CD4-positive, CD25-positive, alpha-beta regulatory T cell (primary cell): ENCODE measurements at regions not wholly inside any gene's neighbourhood (a gene's known extent, or its start where the extent isn't known, plus 50 kb on each side); places are given as distances from the start of the nearest gene placed in this dataset.

Experiments used
- ATAC-seq, 2 donors: fragments of 150-1000 bp; cut with Tn5 transposase; one replicate each; pipeline ENCODE4 v1.10.0; 2021; ENCODE audit warnings: low read depth in 2 of 2, moderate number of reproducible peaks in 2 of 2, moderate library complexity in 1 of 2
- DNase-seq, 3 donors: peaks; one replicate each; pipeline versions ENCODE4 v3.0.0 to v3.0.0-alpha.2; 2012 to 2022; ENCODE audit warnings: mixed read lengths in 1 of 3
- H3K27ac ChIP-seq: one replicate; pipeline ENCODE4 v1.7.0; 2013; ENCODE audit warnings: mild to moderate bottlenecking, low read length; ENCODE audit not compliant: insufficient read depth, poor library complexity, severe bottlenecking
- H3K27me3 ChIP-seq: one replicate; pipeline ENCODE4 v1.7.0; 2013; ENCODE audit warnings: low read length; ENCODE audit not compliant: control insufficient read depth, insufficient read depth
- H3K36me3 ChIP-seq: one replicate; pipeline ENCODE4 v1.7.0; 2013; ENCODE audit warnings: mild to moderate bottlenecking, low read length, moderate library complexity; ENCODE audit not compliant: control insufficient read depth, insufficient read depth
- H3K4me1 ChIP-seq: 2 replicates; pipeline ENCODE4 v1.7.0; 2013; ENCODE audit warnings: mild to moderate bottlenecking, low read length; ENCODE audit not compliant: insufficient read depth, control insufficient read depth, poor library complexity, severe bottlenecking
- H3K4me3 ChIP-seq: one replicate; pipeline ENCODE4 v1.7.0; 2013; ENCODE audit warnings: low read depth, mild to moderate bottlenecking, low read length, moderate library complexity
- H3K9me3 ChIP-seq, 2 experiments: 1 replicate in 1 of 2; 2 replicates in 1 of 2; pipeline ENCODE4 v1.7.0; 2013; ENCODE audit warnings: low read length in 2 of 2, mild to moderate bottlenecking in 1 of 2, moderate library complexity in 1 of 2; ENCODE audit not compliant: control insufficient read depth in 2 of 2
- H3K27ac Mint-ChIP-seq, 3 donors: one replicate each; pipeline ENCODE4 v1.8.0; 2020 to 2022; ENCODE audit warnings: mild to moderate bottlenecking in 3 of 3, mixed read lengths in 3 of 3, moderate library complexity in 2 of 3
- H3K27me3 Mint-ChIP-seq: one replicate; pipeline ENCODE4 v1.8.0; 2022; ENCODE audit warnings: mild to moderate bottlenecking, mixed read lengths
- H3K36me3 Mint-ChIP-seq: one replicate; pipeline ENCODE4 v1.8.0; 2020; ENCODE audit warnings: mixed read lengths
- H3K4me1 Mint-ChIP-seq, 4 donors: one replicate each; pipeline ENCODE4 v1.8.0; 2020 to 2022; ENCODE audit warnings: mixed read lengths in 4 of 4, mild to moderate bottlenecking in 1 of 4
- H3K4me3 Mint-ChIP-seq, 4 donors: one replicate each; pipeline ENCODE4 v1.8.0; 2020 to 2022; ENCODE audit warnings: mild to moderate bottlenecking in 4 of 4, mixed read lengths in 4 of 4, moderate library complexity in 3 of 4
- H3K9me3 Mint-ChIP-seq, 7 donors: one replicate each; pipeline ENCODE4 v1.8.0; 2020 to 2022; ENCODE audit warnings: mixed read lengths in 7 of 7, mild to moderate bottlenecking in 3 of 7, moderate library complexity in 2 of 7

GRCh38 chr5:107112216-107112615, 558.5 kb downstream of the EFNA5 start:
- no peak for ATAC-seq
- no peak overlapping the region for H3K27ac Mint-ChIP-seq

GRCh38 chr5:107104040-107104995, 566.4 kb downstream of the EFNA5 start:
- no peaks in the 10 kb centered on the region for H3K27me3 Mint-ChIP-seq
- H3K4me1 ChIP-seq, result no peaks in the 10 kb centered on the region
- no peak overlapping the region for H3K4me3 Mint-ChIP-seq
- ATAC-seq, result no peak
- no peaks in the 10 kb centered on the region for H3K27me3 ChIP-seq
- no peaks in the 10 kb centered on the region for H3K36me3 ChIP-seq
- H3K27ac Mint-ChIP-seq, result no peak overlapping the region
- no peak overlapping the region for H3K4me3 ChIP-seq
- H3K27ac ChIP-seq, result no peak overlapping the region
- no peaks in the 10 kb centered on the region for H3K36me3 Mint-ChIP-seq
- peaks cover 0 to 3% (median 0%) of the 10 kb centered on the region in 7 donors for H3K9me3 Mint-ChIP-seq
- H3K4me1 Mint-ChIP-seq, result no peaks in the 10 kb centered on the region
- no peak for DNase-seq
- no peaks in the 10 kb centered on the region for H3K9me3 ChIP-seq

More at GRCh38 chr5:107112216-107112615, 558.5 kb downstream of the EFNA5 start:
- H3K4me1 Mint-ChIP-seq, result peaks cover 0 to 5% (median 0%) of the 10 kb centered on the region in 4 donors
- DNase-seq, result no peak
- no peaks in the 10 kb centered on the region for H3K9me3 ChIP-seq
- H3K4me3 ChIP-seq, result no peak overlapping the region
- H3K4me3 Mint-ChIP-seq, result no peak overlapping the region
- H3K27me3 ChIP-seq, result no peaks in the 10 kb centered on the region
- H3K4me1 ChIP-seq, result no peaks in the 10 kb centered on the region
- no peak overlapping the region for H3K27ac ChIP-seq
- peaks cover 2 to 21% (median 7%) of the 10 kb centered on the region in 7 donors for H3K9me3 Mint-ChIP-seq
- H3K27me3 Mint-ChIP-seq, result no peaks in the 10 kb centered on the region
- H3K36me3 Mint-ChIP-seq, result no peaks in the 10 kb centered on the region
- H3K36me3 ChIP-seq, result no peaks in the 10 kb centered on the region

- no peak for DNase-seq
- no peaks in the 10 kb centered on the region for H3K9me3 ChIP-seq
- H3K36me3 Mint-ChIP-seq, result no peaks in the 10 kb centered on the region
Observed at GRCh38 chr5:107103522-107103921, 567.2 kb downstream of the EFNA5 start.

GRCh38 chr5:107100121-107100520, 570.6 kb downstream of the EFNA5 start:
- H3K27ac ChIP-seq, result no peak overlapping the region
- H3K4me1 Mint-ChIP-seq, result no peaks in the 10 kb centered on the region
- H3K4me3 ChIP-seq, result no peak overlapping the region
- H3K36me3 ChIP-seq, result no peaks in the 10 kb centered on the region
- no peak overlapping the region for H3K4me3 Mint-ChIP-seq
- H3K27me3 Mint-ChIP-seq, result no peaks in the 10 kb centered on the region
- no peaks in the 10 kb centered on the region for H3K4me1 ChIP-seq
- ATAC-seq (no peak), DNase-seq (no peak)
- H3K27ac Mint-ChIP-seq, result no peak overlapping the region
- no peaks in the 10 kb centered on the region for H3K27me3 ChIP-seq
- H3K36me3 Mint-ChIP-seq, result no peaks in the 10 kb centered on the region
- H3K9me3 Mint-ChIP-seq, result peaks cover 0 to 12% (median 1%) of the 10 kb centered on the region in 7 donors
- H3K9me3 ChIP-seq, result no peaks in the 10 kb centered on the region

More at GRCh38 chr5:107103522-107103921, 567.2 kb downstream of the EFNA5 start:
- H3K27me3 ChIP-seq, result no peaks in the 10 kb centered on the region
- Mint-ChIP-seq H3K27ac (no peak overlapping the region), H3K27me3 (no peaks in the 10 kb centered on the region), H3K4me1 (no peaks in the 10 kb centered on the region), H3K9me3 (peaks cover 0 to 7% (median under 1%) of the 10 kb centered on the region in 7 donors), H3K4me3 (no peak overlapping the region)
- no peak overlapping the region for H3K27ac ChIP-seq
- no peak for ATAC-seq
- no peaks in the 10 kb centered on the region for H3K4me1 ChIP-seq
- H3K4me3 ChIP-seq, result no peak overlapping the region
- H3K36me3 ChIP-seq, result no peaks in the 10 kb centered on the region

- H3K27ac Mint-ChIP-seq, result no peak overlapping the region
- H3K4me1 Mint-ChIP-seq, result no peaks in the 10 kb centered on the region
- Histone ChIP-seq H3K36me3 (no peaks in the 10 kb centered on the region), H3K4me3 (no peak overlapping the region), H3K27ac (no peak overlapping the region), H3K9me3 (no peaks in the 10 kb centered on the region), H3K27me3 (no peaks in the 10 kb centered on the region), H3K4me1 (no peaks in the 10 kb centered on the region)
- no peak for ATAC-seq
- no peak for DNase-seq
- H3K27me3 Mint-ChIP-seq, result no peaks in the 10 kb centered on the region
- H3K4me3 Mint-ChIP-seq, result no peak overlapping the region
- no peaks in the 10 kb centered on the region for H3K36me3 Mint-ChIP-seq
- peaks cover 0 to 12% (median 1%) of the 10 kb centered on the region in 7 donors for H3K9me3 Mint-ChIP-seq
Observed at GRCh38 chr5:107099506-107099905, 571.2 kb downstream of the EFNA5 start.

- no peaks in the 10 kb centered on the region for H3K4me1 Mint-ChIP-seq
- Histone ChIP-seq H3K9me3 (no peaks in the 10 kb centered on the region), H3K27ac (no peak overlapping the region), H3K4me3 (no peak overlapping the region), H3K4me1 (no peaks in the 10 kb centered on the region), H3K36me3 (no peaks in the 10 kb centered on the region), H3K27me3 (no peaks in the 10 kb centered on the region)
- H3K36me3 Mint-ChIP-seq, result no peaks in the 10 kb centered on the region
- ATAC-seq (no peak), DNase-seq (no peak)
- H3K27ac Mint-ChIP-seq, result no peak overlapping the region
- H3K9me3 Mint-ChIP-seq, result peaks cover 0 to 13% (median 1%) of the 10 kb centered on the region in 7 donors
- H3K4me3 Mint-ChIP-seq, result no peak overlapping the region
- no peaks in the 10 kb centered on the region for H3K27me3 Mint-ChIP-seq
Observed at GRCh38 chr5:107092695-107093094, 578.0 kb downstream of the EFNA5 start.

GRCh38 chr5:107090506-107090905, 580.2 kb downstream of the EFNA5 start:
- Mint-ChIP-seq H3K27ac (no peak overlapping the region), H3K4me3 (no peak overlapping the region), H3K4me1 (no peaks in the 10 kb centered on the region), H3K27me3 (no peaks in the 10 kb centered on the region), H3K9me3 (peaks cover 2 to 13% (median 4%) of the 10 kb centered on the region in 7 donors), H3K36me3 (no peaks in the 10 kb centered on the region)
- no peaks in the 10 kb centered on the region for H3K9me3 ChIP-seq
- DNase-seq (no peak), ATAC-seq (no peak)
- no peaks in the 10 kb centered on the region for H3K36me3 ChIP-seq
- H3K27ac ChIP-seq, result no peak overlapping the region
- no peak overlapping the region for H3K4me3 ChIP-seq
- no peaks in the 10 kb centered on the region for H3K27me3 ChIP-seq
- no peaks in the 10 kb centered on the region for H3K4me1 ChIP-seq

GRCh38 chr5:107088907-107089306, 581.8 kb downstream of the EFNA5 start:
- Mint-ChIP-seq H3K9me3 (peaks cover 2 to 14% (median 6%) of the 10 kb centered on the region in 7 donors), H3K27me3 (no peaks in the 10 kb centered on the region), H3K4me3 (no peak overlapping the region), H3K4me1 (no peaks in the 10 kb centered on the region), H3K36me3 (no peaks in the 10 kb centered on the region), H3K27ac (no peak overlapping the region)
- Histone ChIP-seq H3K4me1 (no peaks in the 10 kb centered on the region), H3K9me3 (no peaks in the 10 kb centered on the region), H3K4me3 (no peak overlapping the region), H3K27ac (no peak overlapping the region), H3K36me3 (no peaks in the 10 kb centered on the region), H3K27me3 (no peaks in the 10 kb centered on the region)
- no peak for ATAC-seq
- DNase-seq, result no peak
